DMS153 treated with DMSO at 0.1 percent for 48 hours (cell line): ENCODE measurements at regions not wholly inside any gene's neighbourhood (a gene's known extent, or its start where the extent isn't known, plus 50 kb on each side); places are given as distances from the start of the nearest gene placed in this dataset.

Source experiments
- DNase-seq: peaks from one replicate; lab custom pipeline; 2025; ENCODE audit not compliant: unreplicated experiment; lab: John Stamatoyannopoulos, UW

DNA sequence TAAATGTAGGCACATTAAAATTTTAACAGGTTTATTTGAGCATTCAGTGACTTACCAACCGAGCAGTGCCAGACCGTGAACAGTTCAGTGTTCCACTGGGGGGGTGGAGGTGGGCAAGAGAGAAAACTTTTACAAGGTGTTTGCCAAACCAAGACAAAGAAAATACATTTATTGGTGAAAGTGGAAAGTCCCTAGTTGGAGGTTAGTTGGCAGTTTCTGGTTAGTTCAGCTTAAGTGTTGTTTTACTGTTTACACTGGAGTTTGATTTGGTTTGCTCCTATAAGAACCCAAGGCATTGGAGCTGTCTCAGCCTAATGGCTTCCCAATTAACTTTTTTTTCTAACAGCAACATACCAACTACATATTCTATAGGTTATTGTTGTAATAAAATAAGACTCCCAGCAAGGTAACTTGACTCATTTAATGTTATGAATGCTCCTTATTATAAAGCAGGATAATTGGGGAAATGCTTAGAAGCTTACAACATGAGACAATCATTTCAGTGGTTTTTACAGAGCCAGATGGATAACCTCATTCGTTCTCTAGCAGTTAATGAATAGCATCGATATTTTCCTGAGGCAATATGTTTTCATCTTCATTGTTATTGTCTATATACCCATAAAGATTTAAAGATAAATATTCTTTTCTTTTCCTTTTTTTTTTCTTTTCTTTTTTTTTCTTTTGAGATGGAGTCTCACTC, 115.8 kb downstream of the ETNK1 start:
- no peak for DNase-seq

DNA sequence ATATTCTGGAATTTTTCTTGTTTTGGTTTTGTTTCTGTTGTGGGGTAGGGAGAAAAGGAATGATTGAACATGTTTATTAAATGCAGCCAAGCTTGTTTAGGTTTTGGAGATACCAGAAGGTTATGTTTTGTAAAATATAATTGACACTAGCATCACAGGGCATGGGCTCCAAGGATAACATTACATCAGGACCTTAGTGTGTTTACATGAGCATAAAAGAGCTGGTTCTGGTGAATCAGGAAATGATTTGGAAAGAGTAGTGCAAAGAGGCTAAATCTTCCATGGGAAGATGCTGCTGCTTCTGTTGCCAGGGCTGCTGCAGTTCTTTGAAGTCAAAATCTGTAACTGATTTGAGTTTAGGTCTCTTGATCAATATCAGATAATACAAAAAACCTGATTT, 118.7 kb downstream of the ETNK1 start:
- DNase-seq, result no peak

GRCh38 chr12:22744197-22744596, 119.2 kb downstream of the ETNK1 start:
- no peak for DNase-seq

GRCh38 chr12:22746720-22747119, 121.7 kb downstream of the ETNK1 start:
- DNase-seq, result no peak

- DNase-seq, result no peak
These were observed 130.7 kb downstream of the ETNK1 start for GRCh38 chr12:22755629-22756028.

DNA sequence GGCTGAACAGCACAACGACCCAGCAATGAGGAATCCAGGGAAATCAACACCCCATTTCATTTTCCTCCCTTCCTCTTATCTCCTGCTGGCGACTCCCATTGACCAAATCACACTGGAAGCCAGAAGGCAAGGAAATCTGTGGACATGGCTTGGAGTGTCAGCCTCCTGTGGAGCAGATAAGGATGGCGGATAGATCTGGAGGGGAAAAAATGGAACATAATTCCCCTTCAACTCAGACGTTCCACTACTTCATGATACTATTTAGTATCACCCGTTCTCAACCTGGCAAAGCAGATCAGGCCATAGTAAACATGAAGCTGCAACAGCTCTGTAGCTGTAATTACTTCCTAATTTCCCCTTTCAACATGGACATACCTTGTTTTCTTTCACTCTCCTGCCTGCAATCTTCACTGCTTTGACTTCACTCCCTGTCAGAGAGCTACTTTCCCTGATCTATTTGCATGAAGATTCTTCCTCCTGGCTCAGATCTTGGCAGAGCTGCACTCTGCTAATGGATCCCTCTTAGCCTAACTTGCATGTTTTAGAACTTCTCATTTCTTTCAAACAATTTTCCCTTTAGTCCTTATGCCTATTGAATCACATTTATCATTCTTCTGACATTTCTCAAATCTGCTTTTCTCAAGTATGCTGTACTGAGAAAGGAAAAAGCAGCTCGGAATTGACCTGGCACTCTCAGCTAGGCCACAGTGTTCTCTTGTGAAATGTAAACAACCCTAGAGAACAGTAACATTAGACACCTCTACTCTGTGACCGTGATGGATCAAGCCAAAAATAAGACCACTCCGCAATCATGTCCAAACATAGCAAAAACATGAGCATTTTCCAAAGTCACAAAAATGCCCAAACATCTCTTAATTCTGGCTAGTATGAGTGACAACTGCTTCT, 135.1 kb downstream of the ETNK1 start:
- DNase-seq, result no peak

- DNase-seq, result no peak
These were observed 140.6 kb downstream of the ETNK1 start for GRCh38 chr12:22765421-22766130.

- no peak for DNase-seq
These were observed 142.0 kb downstream of the ETNK1 start for GRCh38 chr12:22766911-22767420.

DNA sequence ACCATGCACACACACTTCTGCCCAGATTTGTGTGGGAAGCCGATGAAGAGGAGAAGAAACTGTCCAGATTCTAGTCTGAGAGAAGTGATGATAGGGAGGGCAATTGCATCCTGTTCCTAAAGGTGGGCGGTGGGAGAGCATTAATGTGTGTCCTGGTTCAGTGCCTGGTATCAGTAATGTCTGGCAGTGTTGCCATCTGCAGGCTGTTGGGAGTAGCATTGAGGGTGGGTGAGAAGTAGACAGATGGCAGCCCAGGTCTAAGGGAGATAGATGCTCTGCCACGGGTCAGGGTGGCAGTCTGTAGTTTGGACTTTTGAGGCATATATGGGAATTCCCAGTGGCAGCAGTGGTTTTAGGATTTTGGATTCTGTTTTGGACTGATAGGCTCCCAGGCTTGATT, 156.4 kb downstream of the ETNK1 start:
- DNase-seq, result no peak

GRCh38 chr12:22787557-22787956, 162.6 kb downstream of the ETNK1 start:
- DNase-seq, result no peak

DNA sequence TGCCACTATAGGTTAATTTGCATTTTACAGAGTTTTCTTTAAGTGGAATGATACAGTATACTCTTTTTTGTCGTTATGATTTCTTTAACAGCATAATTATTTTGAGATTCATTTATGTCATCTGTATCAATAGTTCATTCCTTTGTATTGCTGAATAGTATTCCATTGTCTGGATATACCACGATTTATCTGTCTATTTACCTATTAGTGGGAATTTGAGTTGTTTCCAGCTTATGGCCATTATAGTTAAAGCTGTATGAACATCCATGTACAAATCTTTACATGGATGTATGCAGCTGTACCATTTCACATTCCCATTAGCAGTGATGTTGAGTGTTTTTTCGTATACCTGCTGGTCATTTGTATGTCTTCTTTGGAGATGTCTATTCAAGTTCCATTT, 163.9 kb downstream of the ETNK1 start:
- no peak for DNase-seq

DNA sequence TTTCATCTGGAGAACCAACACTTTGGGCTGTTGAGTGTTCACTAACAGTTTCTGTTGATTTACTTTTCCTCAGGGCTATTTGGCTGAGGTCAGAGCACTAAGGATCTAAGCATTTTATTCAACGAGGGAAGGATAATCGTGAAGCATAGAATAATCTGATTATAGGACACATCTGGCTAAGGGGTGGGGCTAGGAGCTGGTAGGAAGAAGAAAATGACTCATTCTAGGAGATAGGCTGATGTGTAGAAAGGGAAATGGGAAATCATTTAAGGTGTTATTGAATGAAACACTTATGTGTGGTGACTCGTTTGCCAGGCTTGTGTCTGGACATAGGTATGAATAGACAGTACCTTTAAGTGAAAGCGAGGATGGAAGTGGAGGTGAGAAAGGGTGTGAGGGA, 167.2 kb downstream of the ETNK1 start:
- no peak for DNase-seq

- no peak for DNase-seq
These were observed 169.0 kb downstream of the ETNK1 start for GRCh38 chr12:22794017-22794416.

DNA sequence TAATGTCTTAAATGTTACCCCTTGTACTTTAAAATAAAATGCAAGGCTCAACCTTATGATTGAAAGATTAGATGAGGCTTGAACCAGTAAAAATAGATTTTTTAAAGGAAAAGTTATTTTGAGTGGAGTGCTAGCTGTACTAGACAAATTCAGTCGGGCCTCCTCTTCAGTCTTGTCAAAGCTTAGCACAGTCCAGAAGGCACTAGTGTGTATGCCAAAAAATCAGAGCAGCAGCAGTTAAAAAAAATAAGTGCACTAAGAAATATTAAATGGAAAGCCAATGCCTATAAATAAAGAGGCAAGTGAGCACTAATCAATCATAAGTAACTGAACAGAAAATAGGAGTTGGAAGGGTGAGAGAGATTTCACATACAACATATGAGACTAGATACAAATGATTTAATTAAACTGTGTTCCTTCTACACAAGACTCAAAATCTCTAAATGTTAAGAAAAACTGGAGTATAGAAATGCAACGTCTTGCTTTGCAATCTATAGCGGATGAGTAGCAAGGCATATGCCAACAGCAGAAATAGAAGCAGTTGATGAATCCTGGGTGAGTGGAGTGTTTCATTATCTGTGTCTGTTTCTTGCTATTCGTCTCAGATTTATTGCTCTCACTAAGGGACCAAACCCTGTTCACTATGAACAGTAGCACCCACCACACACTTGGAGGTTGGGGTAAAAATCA, 172.1 kb downstream of the ETNK1 start:
- no peak for DNase-seq

GRCh38 chr12:22797701-22798100, 172.7 kb downstream of the ETNK1 start:
- DNase-seq, result no peak

- DNase-seq, result no peak
These were observed 173.1 kb downstream of the ETNK1 start for GRCh38 chr12:22798116-22798515.

DNA sequence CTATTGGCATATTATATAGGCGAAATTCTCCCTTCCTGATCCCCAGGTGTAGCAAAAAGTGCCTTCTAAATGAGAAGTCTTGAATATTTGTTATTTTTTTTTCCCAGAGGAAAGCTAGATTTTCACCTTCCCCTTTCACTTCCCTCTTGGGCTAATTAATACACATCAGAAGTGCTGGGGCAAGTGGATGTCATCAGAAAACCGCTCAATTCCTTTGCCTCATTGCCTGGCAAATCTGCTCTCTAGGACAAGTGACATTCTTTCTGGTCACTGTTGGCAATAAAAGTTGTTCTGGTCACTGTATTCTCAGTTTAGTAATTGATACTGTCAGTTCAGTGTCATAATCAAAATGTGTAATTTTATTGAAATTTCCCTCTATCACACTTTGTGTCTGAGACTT, 174.5 kb downstream of the ETNK1 start:
- DNase-seq, result no peak

GRCh38 chr12:22800332-22800731, 175.4 kb downstream of the ETNK1 start:
- no peak for DNase-seq

DNA sequence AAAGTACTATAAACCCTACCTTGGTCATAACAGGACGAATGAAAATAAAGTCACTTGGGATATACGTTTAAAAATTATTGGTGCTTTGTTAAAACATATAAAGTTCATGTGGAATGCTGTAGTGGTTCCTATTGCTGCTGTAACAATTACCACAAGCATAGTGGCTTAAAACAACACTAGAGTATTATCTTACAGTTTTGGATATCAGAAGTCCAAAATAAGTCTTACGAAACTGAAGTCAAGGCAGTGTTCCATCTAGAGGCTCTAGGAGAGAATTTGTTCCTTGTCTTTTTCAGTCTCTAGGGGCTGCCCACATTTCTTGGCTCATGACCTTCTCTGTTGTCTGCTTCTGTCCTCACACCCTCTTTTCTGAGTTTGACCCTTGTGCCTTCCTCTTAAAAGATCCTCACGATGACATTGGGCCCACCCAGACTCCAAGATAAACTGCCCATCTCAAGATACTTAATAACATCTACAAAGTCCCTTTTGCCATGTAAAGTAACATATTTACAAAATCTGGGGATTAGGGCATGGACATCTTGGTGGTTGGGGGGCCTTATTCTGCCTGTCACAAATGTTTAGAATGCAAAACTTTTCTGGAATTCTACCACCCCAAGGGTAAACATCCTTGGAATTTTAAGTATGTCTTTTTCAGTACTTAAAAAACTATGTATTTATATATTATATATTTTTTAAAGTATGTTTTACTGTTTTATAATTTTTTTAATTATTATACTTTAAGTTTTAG, 178.1 kb downstream of the ETNK1 start:
- DNase-seq, result no peak

DNA sequence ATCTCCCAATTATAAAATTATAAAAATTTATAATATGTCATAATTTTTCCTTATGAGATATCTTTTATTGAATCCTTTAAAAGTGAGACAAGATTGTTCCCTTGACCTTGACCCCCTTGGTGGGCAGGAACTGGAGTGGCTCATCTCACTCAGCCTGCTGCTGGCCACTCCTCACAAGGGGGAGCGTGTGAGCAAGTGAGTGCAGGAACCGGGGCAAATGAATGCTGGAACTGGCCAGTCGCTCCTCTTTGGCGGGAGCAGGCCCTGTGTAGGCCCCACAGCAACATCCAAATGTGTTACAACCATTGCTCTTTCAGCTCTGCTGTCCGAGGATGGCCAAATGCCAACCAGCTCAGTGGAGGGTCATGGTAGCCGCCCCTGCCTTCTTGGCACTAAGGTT, 178.8 kb downstream of the ETNK1 start:
- DNase-seq, result no peak
